GM19023 (cell line): ENCODE measurements at regions not wholly inside any gene's neighbourhood (a gene's known extent, or its start where the extent isn't known, plus 50 kb on each side); places are given as distances from the start of the nearest gene placed in this dataset.
"Not testable (repeated sequence)": the region's sequence is repeated elsewhere in the genome, so short reads cannot be mapped to it uniquely, and the experiment has no call there.

Source experiments
- ATAC-seq: cut with Tn5 transposase; IDR thresholded peaks from one replicate; pipeline ENCODE4 v1.9.1; 2021; ENCODE audit warnings: mild to moderate bottlenecking, moderate library complexity; ENCODE audit not compliant: unreplicated experiment

DNA sequence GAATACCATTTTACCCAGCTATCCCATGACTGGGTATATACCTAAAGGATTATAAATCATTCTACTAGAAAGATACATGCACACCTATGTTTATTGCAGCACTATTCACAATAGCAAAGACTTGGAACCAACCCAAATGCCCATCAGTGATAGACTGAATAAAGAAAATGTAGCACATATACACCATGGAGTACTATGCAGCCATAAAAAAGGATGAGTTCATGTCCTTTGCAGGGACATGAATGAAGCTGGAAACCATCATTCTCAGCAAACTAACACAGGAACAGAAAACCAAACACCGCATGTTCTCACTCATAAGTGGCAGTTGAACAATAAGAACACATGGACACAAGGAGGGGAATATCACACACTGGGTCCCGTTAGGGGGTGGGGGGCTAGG, 191.9 kb upstream of the POU5F2 start:
- ATAC-seq, result not testable (repeated sequence)

DNA sequence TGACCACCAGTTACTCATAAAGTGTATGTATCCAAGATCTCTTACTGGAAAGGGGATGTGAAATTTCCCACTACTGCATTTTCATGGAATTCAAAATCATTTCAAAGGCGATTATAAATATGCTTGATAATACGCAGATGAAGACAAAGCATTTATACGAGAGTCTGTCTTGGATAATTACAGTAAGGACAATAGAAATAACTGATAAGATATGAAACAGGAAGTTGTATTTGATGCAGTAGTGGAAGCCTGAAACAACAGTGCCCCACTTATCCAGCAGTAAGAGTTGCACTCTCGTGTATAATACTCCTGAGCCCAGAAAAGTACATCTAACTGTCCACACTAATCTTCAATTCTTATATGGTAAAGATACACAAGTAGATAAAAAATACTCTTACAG, 188.7 kb upstream of the POU5F2 start:
- ATAC-seq, result no peak

DNA sequence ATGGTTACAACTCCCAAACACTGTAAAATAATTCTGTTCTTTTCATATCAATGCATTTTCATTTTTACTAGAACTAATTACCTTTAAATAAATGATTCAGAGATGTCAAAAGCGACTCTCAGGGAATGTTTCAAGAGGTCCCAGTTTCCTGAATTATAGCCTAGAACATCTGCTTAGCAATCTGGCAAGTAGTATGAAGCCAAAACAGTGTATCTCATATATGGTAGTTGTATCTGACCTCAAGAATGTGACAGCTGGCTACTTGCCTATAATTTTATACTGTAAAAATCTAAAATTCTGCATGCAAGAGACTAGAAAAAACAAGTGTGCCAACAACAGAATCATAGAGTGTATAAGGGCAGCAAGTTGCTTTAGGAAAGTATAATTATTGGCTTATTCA, 187.7 kb upstream of the POU5F2 start:
- ATAC-seq, result no peak

DNA sequence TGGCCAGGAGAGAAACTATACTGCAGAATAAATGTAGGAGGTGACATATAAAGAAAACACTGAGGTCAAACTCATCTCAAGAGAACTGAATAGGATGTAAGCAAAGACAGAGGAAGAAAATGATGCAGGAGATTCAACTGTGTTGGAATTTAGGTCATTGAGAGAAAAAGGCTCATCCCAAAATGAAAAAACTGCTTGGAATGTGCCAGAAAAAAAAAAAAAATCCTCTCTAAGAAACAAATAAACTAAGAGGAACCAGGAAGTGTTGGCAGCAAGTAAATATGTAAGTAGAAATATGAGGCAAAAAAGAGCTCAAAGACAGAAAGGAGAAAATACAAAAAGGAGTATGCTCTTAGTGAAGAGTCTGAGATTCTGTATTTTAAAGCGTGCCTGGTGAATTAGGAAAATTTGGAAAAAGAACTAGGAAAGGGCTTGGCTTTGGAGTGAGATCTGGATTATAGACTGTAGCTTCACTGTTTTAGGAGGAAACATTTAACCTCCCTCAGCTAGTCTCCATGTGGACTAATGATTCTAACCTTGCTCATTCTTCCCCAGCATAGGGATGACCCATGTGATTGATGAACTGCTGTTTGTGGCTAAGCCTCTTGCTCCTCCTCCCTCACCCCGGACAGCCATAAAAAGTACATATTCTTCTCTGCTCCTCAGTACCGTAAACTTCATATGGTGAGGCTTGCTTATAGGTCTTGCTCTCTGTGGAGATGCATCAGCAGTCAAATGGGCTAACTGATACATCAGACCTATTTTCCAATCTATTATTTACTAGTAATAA, 185.6 kb upstream of the POU5F2 start:
- no peak for ATAC-seq

DNA sequence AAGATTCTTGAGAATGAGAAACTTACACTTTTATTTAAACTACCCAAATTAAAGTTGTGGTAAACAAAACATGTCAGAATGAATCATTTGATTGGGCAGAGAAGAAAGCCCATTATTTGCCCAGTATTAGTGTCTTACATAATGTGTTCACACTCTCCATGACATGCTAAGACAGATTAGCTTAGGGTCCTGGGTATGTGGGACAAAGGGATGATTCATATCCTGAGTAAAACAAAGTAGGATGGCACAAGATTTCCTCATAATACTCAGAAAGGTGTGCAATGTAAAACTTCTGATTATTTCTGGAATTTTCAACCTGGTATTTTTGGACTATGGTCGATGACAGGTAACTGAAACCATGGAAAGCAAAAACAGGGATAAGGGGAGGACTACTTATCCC, 183.9 kb upstream of the POU5F2 start:
- no peak for ATAC-seq

DNA sequence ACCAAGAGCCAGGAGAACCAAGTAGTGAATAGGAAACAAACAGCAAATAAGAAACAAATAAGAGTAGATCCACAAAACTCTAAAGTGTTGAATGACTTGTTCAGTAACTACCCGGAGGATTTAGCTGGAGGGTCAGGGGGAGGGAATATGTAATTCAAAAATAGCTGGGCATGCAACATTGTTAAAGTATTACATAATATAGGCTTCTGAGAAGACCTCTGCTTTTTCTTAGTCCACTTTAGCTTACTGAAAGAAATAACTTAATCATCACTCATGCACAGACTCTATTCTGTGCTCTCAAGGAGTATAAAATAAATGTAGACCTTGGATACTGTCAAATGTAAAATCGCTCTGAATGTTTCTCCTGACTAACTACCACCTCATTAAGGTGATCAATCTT, 183.2 kb upstream of the POU5F2 start:
- no peak for ATAC-seq

DNA sequence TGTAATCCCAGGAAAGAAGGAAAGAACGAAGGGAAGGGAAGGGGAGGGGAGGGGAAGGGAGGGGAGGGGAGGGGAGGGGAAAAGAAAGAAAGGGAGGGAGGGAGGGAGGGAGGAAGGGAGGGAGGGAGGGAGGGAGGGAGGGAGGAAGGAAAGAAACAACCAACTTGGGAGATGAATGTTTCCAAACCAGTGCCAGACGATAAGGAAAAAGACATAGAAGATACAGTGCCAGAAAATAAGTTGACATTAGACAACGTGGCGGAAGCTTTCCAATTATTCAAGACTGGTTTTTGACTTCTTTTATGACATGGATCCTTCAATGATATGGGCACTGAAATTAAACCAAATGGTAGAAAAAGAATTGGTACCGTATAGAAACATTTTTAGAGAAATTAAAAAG, 181.2 kb upstream of the POU5F2 start:
- no peak for ATAC-seq

DNA sequence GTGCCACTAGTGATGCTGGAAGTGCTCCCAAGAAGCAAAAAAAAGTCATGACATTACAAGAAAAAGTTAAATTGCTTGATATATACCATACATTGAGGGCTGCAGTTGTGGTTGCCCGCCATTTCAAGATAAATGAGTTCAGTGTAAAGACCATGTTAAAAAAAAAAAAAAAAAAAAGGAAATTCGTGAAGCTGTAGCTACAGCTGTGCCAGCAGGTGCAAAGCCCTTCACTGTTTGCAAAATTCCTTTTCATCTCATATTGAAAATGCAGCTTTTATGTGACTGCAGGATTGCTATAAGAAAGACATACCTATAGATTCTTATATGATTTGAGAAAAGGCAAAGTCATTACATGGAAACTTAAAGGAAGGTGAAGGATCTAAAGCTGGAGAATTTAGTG, 179.6 kb upstream of the POU5F2 start:
- no peak for ATAC-seq

DNA sequence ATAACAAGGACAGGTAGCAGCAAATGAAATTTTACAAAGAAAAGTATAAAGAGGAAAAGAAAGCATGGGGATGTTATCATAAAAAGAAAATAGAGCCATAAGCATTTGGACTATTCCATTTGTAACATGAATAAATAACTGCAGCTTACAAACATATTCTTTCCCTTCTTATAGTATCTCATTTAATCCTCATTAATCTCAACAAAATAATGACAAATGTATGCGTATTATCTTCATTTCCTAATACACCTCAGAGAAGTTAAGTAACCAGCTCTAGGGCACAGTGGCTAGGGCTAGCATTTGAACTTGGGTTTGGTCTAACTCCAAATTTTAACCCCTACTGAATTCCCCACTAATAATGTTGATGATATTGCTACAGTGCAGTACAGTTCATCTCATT, 175.5 kb upstream of the POU5F2 start:
- ATAC-seq, result no peak

DNA sequence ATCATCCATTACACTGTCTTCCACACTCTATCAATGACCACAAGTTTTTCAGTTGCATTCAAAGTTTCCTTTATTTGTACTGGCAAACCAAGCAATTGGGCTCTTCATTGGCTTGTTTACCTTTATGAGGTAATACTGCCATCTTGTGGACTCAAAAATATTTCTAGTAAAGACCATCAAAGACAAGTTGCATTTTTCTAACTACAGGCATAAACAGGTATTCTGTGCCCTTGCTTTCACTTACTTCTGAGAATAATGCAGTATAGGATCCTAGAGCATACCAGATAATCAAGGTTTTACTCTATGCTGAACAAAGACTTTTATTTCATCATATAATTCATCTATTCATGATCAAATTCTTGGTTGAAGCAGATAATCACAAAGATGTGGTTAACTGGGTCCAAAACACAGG, 173.7 kb upstream of the POU5F2 start:
- no peak for ATAC-seq

DNA sequence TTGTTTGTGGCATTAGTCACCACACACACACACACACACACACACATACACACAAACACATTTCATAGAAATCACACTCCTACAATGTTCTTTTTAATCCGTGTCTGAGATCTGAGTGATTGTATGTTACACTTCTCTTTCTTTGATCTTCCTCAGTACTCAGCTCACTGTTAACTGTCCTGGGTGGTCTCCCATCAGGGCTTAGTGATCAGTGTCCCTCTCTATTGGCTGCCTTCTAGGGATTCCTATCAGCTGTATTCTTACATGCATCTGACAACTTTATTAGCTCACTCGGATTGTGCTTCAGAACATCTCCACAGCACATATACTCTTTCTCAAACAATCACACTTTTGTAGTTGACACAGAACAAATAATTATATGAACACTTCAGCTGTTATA, 170.2 kb upstream of the POU5F2 start:
- no peak for ATAC-seq

DNA sequence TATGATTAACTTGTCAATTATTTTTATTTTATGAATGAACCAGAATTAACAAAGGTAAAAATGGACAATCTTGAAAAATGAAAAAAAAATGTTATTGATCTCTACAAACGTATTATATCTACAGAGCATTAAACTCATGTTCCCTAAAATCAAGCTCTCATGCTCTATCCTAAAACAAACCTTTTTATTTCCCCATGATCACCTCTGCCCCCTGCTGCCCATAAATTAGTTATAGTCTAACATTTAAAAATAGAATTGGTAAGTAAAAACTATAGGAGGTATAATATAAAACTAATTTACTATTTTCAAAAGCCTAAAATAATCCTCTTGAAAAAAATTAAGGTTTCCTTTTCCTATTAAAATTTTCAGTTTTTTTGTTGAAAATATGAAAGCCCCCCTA, 168.0 kb upstream of the POU5F2 start:
- no peak for ATAC-seq

DNA sequence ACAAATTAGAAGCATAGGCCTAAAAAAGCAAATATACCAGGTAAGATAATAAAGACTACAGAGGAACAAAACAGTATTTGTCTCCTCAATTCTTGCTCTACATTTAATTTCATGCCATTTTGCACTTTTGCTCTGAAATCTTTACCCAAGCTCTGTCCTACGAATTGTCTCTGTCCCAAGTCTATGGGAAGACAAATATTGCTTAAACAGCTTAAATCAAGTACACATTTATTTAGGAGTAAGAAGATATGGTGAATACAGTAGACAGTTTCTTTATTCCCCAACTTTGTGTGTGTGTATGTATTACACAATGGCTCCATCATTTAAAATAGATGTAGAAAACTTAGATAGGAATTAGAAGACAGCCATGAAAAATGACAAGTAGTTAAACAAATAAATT, 163.5 kb upstream of the POU5F2 start:
- no peak for ATAC-seq

DNA sequence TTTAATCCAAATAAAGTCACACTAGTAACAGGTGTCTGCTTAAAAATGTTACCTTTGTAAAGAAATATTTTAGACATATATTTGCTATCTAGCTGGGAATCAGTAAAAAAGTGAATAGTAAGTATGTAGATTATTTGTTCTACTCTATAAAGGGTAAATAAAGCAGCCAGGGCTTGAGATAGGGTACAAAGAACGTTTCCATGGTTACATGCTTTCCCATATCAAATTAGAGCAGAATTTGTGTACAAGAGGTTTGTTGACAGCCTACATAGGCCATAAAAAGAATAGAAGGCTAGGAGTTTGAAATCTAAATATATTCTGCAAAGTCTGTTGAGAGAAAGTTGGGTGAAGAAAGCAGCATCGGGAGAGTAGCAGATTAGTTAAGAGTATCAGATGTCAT, 160.9 kb upstream of the POU5F2 start:
- no peak for ATAC-seq

DNA sequence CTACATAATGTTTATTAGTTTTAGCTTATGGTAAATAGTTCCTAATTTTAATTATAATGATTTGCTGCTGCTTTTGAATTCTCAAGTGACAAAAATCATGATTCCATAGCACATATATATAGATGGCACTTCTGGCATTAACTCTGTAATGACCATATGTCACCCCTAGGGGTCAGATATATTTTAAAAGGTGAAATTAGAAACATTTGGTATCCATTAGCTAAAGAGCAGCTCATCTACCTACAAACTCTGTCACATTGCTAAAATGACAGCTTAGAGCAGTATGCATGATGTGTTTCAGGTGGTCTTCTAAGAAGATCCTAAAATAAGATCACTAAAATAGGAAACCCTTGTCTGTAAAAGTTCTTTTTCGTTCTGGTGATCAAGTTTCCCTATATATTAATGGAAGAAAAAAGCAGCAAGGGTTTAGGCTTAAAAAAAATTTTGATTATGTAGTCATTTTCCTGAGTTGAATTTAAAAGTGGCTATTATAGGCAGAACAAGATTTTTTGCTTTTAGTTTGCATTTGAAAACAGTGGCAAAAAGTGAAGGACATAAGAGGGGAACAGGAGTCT, 157.7 kb upstream of the POU5F2 start:
- ATAC-seq, result no peak

DNA sequence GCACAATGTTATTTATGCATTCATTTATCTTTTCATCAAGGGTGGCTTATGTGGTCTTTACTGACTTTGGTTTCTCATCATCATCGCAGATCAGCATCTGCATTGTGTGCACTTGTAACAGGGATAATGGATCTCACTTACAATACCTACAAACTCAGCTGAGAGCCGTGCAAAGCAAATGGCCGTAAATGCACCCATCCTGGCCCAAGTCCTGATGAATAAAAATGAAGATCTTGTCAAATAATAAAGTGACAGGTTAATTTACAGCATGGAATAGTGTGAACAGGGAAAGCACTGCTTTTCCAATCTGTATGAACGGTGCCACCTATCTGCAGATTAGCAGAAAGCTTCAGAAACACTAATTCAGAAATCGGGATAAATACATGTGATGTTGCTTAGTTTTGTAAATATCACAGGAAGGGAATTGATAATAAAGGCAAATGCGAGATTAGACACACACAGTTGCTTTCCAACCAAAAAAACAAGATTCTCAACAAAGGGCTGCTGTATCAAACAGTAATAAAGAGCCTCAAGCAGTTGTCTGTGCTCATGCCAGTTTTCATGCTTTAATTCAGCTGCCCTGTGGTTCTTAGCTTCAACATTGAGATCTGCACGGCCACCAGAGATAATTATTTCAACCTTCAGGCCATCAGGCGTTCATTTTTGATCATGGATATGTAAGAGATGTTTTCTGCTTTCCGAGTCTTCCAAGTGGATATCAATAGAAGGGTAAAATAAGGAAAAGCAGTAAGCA, 153.4 kb upstream of the POU5F2 start:
- no peak for ATAC-seq

DNA sequence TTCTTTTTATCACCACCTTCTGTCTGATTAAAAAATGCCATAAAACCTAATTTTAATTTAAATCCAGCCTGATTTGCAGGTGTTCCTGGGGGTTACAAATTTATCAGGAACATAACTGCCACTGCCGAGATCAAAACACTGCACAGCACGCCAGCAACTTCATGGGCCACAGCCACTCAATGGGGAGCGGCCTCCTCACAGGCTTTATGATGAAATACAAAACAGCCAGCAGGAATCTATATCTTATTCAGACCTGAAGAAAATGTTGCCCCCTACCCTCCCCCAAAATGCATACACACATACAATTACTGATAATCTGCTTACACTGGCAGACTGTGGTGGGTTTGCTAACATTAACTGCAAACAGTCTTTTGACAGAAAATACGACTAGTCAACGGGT, 151.7 kb upstream of the POU5F2 start:
- no peak for ATAC-seq

DNA sequence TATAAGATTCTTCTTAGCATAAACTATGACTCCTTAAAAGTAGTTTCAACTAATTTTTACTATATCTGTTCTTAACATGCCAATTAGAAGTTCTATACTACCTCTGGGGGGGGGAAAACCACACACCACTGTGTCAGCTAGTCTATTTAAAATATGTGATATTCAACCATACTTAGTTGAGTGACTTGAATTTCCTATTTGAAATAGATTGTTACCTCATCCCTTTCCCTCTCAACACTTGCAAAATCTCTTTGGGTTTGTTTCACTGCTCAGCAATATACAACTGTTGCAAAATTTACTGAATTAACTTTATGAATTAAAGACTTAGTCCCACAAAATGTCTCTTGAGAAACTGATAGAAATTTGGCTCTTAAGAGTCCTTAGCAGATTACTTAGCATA, 151.1 kb upstream of the POU5F2 start:
- no peak for ATAC-seq

DNA sequence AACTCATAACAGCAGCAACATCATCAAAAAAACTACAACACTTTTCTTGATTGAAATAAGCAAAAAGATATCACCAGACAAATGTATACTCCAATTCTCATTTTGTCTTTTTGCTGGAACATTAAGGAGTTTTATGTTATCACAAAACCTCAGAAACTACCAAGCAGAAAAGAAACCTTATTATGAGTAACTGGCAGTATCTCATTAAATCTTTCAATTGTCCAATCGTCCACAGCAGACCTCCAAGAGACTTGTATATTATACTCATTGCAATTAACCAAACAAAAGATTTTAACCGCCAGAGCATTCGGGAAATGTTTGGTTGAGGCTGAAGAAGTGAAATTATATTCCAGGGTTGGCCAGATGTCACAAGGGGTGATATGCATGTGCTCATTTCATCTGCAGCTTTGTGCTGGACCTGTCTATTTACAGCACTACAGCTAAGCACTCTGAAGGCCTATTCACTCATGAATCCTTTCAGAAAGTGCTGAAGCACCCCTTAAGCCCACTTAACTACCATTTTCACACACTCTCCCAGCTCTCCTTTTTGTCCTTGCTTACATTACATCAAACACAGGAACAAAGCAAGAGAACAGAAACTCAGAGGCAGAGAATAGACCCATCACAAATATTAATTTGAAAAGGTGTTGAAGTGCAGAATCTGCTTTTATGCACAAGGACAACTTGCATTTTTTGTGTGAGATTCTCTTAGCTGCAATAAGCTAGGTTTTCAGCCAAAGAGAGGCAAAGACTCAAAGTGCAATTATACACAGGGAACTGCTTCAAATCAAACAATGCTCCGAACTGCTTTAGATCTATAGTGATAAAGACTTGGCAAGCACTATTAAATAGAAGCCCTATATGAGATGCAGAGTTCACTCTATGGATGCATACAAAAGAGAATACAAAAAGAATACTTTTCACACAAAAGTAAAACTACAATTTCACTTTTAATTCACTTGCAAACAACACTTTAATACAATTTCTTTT, 150.4 kb upstream of the POU5F2 start:
- no peak for ATAC-seq

DNA sequence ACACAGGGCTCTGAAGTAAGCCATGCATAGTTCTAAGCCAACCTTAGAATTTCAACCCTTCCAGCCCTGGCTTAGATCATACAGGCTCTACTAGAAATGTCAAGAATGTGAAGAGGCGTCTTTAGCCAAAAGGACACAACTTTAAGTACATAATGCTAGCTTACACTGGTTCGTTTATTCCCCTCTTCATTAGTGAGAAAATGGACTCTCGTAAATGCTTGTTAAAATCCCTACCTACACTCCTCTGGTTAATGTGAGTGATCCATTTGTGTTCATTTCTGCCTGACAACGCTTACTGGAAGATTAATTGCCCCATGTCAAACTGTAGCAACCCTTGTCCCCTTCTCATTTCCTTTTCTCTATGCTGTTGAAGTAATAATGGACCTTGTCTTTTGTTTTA, 149.3 kb upstream of the POU5F2 start:
- no peak for ATAC-seq

DNA sequence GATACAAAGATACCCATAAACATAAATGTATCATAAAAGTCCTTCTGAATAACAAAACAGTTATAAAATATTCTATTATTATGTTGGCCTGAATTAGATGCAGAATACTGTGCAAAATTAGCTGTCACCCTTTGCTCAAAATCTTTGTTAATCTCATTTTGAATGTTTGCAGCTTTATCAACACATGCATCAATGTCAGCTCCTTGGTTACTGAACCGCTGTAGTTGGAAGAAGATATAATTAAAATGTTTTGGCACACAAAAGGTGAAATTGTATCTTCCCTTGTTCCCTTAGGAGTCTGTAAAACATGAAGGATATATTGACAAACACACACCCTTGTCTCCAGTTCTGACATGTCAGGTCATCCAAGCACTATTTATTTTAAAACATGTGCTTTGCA, 146.3 kb upstream of the POU5F2 start:
- no peak for ATAC-seq
